Stomach smooth muscle (tissue), 2 donors: ENCODE measurements at regions not wholly inside any gene's neighbourhood (a gene's known extent, or its start where the extent isn't known, plus 50 kb on each side); places are given as distances from the start of the nearest gene placed in this dataset.

ENCODE experiments used
- H3K27ac ChIP-seq: one replicate; pipeline ENCODE4 v1.7.0; 2013; ENCODE audit warnings: mild to moderate bottlenecking, low read length, inconsistent platforms
- H3K27me3 ChIP-seq, 2 donors: one replicate each; pipeline ENCODE4 v1.7.0; 2013; ENCODE audit warnings: low read length in 2 of 2; ENCODE audit not compliant: insufficient read depth in 2 of 2, control insufficient read depth in 1 of 2
- H3K36me3 ChIP-seq, 2 donors: one replicate each; pipeline ENCODE4 v1.7.0; 2013; ENCODE audit warnings: low read length in 2 of 2; ENCODE audit not compliant: control insufficient read depth in 2 of 2, insufficient read depth in 2 of 2
- H3K4me1 ChIP-seq: one replicate; pipeline ENCODE4 v1.7.0; 2013; ENCODE audit warnings: low read length; ENCODE audit not compliant: control insufficient read depth, insufficient read depth
- H3K4me3 ChIP-seq, 2 donors: one replicate each; pipeline ENCODE4 v1.7.0; 2013; ENCODE audit warnings: low read length in 2 of 2
- H3K9ac ChIP-seq, 2 donors: one replicate each; pipeline ENCODE4 v1.7.0; 2013; ENCODE audit warnings: low read length in 2 of 2, mild to moderate bottlenecking in 1 of 2
- H3K9me3 ChIP-seq, 2 donors: one replicate each; pipeline ENCODE4 v1.7.0; 2013; ENCODE audit warnings: low read length in 2 of 2; ENCODE audit not compliant: control insufficient read depth in 2 of 2
- donor health status: healthy.
- donor health status: Pancreatic carcinoma.

DNA sequence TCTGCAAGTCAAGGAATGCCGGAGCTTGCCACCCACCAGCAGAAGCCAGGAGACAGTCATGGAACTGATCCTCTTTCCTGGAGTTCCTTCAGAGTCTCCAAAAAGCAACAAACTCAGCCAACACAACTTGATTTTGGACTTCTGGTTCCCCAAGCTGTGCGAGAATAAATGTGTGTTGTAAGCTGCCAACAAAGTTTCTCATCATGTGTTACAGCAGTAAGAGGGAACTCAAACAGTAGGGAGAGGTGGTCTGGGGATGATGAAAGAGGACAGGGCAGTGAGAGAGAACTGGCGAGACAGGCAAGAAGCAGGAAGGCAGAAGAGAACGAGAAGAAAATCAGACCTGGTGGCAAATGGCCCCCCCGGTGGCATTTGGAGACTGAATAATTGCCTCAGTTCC, 204.9 kb downstream of the MAF start:
- no peaks in the 10 kb centered on the region for H3K27me3 ChIP-seq
- no peak overlapping the region for H3K9ac ChIP-seq

DNA sequence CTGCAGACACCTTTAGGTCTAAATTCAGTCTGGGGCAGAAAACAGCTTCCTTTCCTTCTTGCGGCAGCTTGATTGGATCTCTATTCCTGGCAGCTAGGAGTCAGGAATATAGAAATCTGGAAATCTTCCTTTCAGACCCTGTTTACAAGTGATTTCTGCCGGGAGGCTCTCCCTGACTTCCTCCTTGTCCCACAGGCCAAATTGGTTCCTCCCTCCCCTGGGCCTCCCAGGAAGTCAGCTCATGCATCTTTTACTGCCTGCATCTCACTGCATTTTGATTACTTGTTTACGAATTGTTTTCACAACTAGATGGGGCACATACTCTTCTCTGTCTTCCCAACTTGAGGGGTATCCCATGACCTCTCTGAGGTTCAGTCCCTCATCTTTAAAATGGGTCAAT, 206.3 kb downstream of the MAF start:
- H3K36me3 ChIP-seq = no peaks in the 10 kb centered on the region
- no peaks in the 10 kb centered on the region for H3K27me3 ChIP-seq
- no peak overlapping the region for H3K27ac ChIP-seq
- H3K9me3 ChIP-seq = peaks cover 0 to 3% of the 10 kb centered on the region in 2 donors
- H3K4me3 ChIP-seq = no peak overlapping the region
- no peak overlapping the region for H3K9ac ChIP-seq
- peaks cover 4% of the 10 kb centered on the region for H3K4me1 ChIP-seq

More for the DNA sequence above, 204.9 kb downstream of the MAF start:
- H3K9me3 ChIP-seq = peaks cover 0 to 3% of the 10 kb centered on the region in 2 donors
- no peak overlapping the region for H3K27ac ChIP-seq
- H3K4me3 ChIP-seq = no peak overlapping the region
- H3K36me3 ChIP-seq = no peaks in the 10 kb centered on the region
- H3K4me1 ChIP-seq = peaks cover 4% of the 10 kb centered on the region

DNA sequence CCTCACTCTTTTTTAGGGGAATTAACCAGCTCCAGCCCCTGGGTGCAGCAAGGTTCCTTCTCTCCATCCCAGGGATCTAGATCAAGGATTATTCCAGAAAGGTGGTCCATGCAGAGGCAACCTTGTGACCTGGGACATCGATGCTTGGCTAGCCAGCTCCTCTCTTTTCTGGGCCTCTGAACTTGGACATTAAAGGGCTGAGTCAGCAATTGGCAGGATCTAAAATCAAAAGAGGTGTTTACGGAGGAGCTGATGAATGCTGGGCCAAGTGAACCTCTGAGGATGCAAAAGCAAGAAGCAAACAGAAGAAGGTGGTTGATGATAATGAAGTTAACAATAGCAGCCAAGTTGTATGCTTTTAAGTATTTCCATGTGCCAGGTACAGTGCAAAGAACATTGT, 207.0 kb downstream of the MAF start:
- Histone ChIP-seq H3K4me3 (no peak overlapping the region), H3K9ac (no peak overlapping the region), H3K27me3 (no peaks in the 10 kb centered on the region), H3K36me3 (no peaks in the 10 kb centered on the region), H3K4me1 (peaks cover 4% of the 10 kb centered on the region), H3K9me3 (peaks cover 0 to 3% of the 10 kb centered on the region in 2 donors), H3K27ac (no peak overlapping the region)

DNA sequence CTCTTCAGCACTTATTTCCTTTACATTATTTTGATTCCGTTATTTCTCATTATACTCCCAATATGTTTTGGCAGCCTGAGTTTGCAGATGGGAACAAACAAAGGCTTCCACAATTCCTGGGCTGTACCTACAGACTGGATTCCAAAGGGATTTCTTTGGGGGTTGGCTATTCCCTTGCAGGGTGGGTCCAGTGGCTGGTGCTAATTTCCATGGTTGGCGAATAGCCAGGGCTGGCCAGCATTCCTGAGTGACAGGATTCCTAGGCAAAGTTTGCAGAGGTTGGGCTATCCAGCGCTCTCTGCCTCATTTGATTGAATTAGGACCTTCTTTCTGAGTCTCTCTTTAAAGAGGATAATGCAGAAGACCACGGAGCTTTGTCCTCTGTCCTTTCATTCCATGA, 207.4 kb downstream of the MAF start:
- Histone ChIP-seq H3K4me1 (peaks cover 4% of the 10 kb centered on the region), H3K4me3 (no peak overlapping the region), H3K27me3 (no peaks in the 10 kb centered on the region), H3K36me3 (no peaks in the 10 kb centered on the region), H3K9me3 (peaks cover 0 to 3% of the 10 kb centered on the region in 2 donors), H3K27ac (no peak overlapping the region), H3K9ac (no peak overlapping the region)

DNA sequence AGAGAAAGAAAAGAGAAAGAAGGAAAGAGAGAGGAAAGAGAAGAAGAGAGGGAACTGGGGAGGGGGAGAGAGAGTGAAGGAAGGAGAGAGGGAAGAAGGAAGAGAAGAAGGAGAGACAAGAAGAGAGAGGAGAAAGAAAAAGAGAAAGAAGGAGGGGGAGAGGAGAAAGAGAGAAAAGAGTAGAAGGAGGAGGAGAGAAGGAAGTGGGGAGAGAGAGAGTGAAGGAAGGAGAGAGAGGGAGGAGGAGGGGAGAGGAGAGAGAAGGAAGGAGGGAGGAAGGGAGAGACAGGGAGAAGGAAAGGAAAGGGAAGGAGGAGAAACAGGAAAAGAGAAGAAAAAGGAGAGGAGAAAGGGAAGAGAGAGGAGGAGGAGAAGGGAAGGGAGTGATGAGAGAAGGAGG, 208.5 kb downstream of the MAF start:
- H3K27me3 ChIP-seq = no peaks in the 10 kb centered on the region
- peaks cover 4% of the 10 kb centered on the region for H3K4me1 ChIP-seq
- no peak overlapping the region for H3K27ac ChIP-seq
- no peak overlapping the region for H3K4me3 ChIP-seq
- H3K9ac ChIP-seq = no peak overlapping the region
- H3K9me3 ChIP-seq = no peaks in the 10 kb centered on the region
- H3K36me3 ChIP-seq = no peaks in the 10 kb centered on the region

DNA sequence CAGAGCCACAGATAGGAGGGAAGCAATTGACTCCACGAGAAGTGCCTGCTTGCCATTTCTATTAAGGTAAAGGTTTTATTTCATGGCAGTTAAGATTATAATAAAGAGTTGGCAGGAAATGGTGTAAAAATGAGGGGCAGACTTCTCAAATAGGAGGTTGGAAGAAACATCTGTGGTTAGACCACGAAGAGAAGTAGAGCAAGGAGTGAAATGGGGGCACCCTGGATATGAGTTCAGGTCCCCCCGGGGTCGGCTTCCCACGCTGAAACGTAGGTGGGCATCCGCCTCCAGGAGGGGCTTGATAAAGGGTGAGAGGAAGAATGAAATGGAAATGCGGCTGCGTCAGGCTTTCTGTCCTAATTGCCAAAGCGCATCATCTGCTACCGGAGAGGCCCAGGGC, 209.1 kb downstream of the MAF start:
- Histone ChIP-seq H3K9ac (no peak overlapping the region), H3K4me3 (no peak overlapping the region), H3K27me3 (no peaks in the 10 kb centered on the region), H3K36me3 (no peaks in the 10 kb centered on the region), H3K9me3 (no peaks in the 10 kb centered on the region), H3K27ac (no peak overlapping the region), H3K4me1 (peaks cover 4% of the 10 kb centered on the region)

DNA sequence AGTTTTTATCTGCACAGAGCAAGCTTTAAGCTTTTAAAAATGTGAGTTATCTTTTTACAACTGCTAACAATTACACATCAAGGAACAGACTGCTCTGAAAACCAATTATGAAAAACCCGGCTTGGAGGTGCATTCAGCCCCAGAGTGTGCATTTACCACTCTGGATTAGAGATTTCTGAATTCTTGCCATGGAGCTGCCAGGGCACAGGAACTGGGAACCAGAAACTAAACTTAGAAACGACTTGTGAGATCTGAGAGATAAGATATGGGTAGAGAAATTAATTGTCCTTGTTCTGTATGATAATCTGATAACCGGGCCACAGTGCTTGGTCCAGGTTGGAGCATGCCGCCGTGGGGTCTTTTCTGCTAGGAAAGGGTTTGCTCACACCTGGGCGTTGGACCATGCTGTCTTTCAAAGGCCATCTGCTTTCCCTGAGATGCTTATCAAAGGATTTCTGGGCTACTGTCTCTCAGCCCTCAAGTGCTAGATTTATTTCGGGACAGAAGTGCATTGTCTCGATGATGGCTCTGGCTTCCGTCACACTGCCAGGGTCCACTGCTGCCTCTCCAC, 210.0 kb downstream of the MAF start:
- Histone ChIP-seq H3K9ac (no peak overlapping the region), H3K27ac (no peak overlapping the region), H3K4me1 (peaks cover 4% of the 10 kb centered on the region), H3K4me3 (no peak overlapping the region), H3K27me3 (no peaks in the 10 kb centered on the region), H3K9me3 (no peaks in the 10 kb centered on the region), H3K36me3 (no peaks in the 10 kb centered on the region)

DNA sequence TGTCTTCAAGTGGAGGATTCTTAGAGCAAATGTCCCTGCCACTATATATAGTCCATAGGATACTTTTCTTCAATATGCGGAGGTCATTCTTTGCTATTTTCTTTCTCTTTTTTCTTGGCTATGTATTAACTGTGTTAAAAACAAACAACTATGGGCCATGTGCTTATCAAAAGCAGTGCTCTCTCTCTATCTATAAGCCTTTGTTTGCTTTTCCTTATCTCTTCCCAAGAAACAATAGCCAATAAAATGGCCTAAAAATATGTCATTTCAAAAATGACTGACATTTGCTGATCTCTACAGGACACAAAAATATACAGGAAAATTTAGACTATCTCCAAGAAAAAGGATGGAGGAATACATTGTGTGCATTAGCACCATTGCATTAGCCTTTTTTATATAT, 212.1 kb downstream of the MAF start:
- H3K36me3 ChIP-seq = no peaks in the 10 kb centered on the region
- no peaks in the 10 kb centered on the region for H3K27me3 ChIP-seq
- no peak overlapping the region for H3K27ac ChIP-seq
- no peaks in the 10 kb centered on the region for H3K9me3 ChIP-seq
- H3K4me1 ChIP-seq = no peaks in the 10 kb centered on the region
- no peak overlapping the region for H3K9ac ChIP-seq
- H3K4me3 ChIP-seq = no peak overlapping the region

DNA sequence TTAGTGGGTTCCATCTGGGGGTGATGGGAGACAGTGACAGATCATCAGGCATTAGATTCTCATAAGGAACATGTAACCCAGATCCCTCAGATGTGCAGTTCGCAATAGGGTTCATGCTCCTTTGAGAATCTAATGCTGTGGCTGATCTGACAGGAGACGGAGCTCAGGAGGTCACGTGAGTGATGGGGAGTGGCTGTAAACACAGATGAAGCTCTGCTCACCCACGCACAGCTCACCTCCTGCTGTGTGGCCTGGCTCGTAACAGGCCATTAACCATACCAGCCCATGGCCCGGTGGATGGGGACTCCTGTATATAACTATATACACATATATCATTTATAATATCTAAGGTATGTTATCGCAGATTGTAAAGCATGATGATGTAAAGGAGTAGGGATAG, 214.2 kb downstream of the MAF start:
- Histone ChIP-seq H3K27me3 (no peaks in the 10 kb centered on the region), H3K27ac (no peak overlapping the region), H3K36me3 (no peaks in the 10 kb centered on the region)

DNA sequence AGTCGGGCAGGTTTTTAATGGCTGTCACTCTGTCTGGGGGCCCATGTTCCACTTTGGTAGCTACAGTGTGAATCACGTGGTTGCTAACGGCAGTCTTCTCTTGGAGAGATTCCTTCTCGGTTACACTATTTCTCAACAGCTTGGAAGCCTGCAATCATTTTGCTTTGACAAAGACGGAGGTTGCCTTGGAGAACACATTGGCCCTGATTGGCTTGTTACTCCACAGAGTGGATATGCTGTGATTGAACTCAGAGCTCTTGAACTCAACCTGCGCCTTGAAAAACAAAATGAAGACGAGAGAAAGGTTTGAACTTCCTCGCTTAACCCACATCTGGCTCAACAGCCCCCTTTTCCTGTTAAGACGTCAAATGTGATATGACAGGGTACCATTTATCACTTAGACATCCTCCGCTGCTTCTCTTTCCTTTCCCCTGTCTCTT, 218.9 kb downstream of the MAF start:
- no peak overlapping the region for H3K9ac ChIP-seq
- H3K4me1 ChIP-seq = no peaks in the 10 kb centered on the region
- H3K27me3 ChIP-seq = no peaks in the 10 kb centered on the region
- no peak overlapping the region for H3K4me3 ChIP-seq
- no peak overlapping the region for H3K27ac ChIP-seq
- no peaks in the 10 kb centered on the region for H3K36me3 ChIP-seq
- no peaks in the 10 kb centered on the region for H3K9me3 ChIP-seq

More for the DNA sequence above, 214.2 kb downstream of the MAF start:
- Histone ChIP-seq H3K4me1 (no peaks in the 10 kb centered on the region), H3K9me3 (no peaks in the 10 kb centered on the region), H3K4me3 (no peak overlapping the region), H3K9ac (no peak overlapping the region)

DNA sequence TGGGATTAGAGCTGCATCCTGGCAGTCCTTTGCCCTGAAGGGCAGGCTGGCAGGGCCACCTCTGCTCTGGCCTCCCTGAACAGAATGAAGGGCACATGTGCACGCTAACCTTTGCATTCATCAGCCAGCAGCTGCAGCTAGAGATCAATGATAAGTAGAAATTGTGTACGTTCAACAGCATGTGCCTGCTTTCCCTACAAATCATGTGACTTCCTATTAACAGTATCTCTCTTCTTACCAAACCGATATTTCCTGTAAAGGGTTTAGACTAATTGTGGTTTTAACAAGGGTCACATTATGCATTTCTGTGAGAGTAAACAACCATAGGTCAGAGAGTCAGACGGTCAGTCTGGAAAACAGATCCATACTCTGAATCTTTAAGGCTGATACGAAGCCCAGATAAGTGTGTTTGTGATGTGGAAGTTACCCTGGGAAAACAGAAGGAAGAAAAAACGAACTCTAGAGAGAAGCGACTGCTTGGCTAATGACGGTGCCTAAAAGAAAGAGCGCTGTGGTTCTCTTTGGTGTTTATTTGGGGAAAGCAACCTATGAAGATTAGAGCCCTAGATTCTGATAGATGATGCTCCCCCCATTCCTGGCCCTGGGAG, 219.4 kb downstream of the MAF start:
- H3K36me3 ChIP-seq = no peaks in the 10 kb centered on the region
- H3K27me3 ChIP-seq = no peaks in the 10 kb centered on the region
- no peaks in the 10 kb centered on the region for H3K4me1 ChIP-seq
- H3K9ac ChIP-seq = no peak overlapping the region
- no peak overlapping the region for H3K27ac ChIP-seq
- no peak overlapping the region for H3K4me3 ChIP-seq
- no peaks in the 10 kb centered on the region for H3K9me3 ChIP-seq
